ENCODE measurements at regions not wholly inside any gene's neighbourhood (a gene's known extent, or its start where the extent isn't known, plus 50 kb on each side); places are given as distances from the start of the nearest gene placed in this dataset.

DNA sequence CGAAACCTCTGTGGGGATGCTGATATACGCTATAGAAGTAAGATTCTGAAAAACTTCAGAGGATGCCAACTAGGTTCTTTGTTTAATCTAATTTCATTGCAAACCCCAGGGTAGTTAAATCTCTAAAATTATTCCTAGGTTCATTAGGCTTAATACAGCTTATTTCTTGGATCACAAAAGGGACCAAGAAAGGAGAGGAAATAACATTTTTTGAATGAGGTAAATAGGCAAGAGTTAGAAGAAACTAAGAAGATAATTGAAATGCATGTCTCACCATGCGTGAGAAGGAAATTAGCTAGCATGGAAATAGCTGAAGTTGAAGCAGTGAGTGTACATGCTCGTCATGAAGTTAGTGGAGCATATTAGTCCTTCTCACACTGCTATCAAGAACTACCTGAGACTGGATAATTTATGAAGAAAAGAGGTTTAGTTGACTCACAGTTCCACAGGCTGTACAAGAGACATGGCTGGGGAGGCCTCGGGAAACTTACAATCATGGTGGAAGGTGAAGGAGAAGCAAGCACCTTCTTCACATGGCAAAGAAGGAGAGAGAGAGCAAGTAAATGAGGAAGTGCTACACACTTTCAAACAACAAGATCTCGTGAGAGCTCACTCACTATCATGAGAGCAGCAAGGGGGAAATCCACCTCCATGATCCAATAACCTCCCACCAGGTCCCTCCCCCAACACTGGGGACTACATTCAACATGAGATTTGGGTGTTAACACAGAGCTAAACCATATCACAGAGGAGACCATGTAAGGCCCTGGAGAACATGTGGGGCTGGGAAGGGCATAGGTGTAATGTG lies 125.1 kb upstream of the OSMR start:
- intact Hi-C loops (cut with micrococcal nuclease) = no loop called here
- Mint-ChIP-seq H3K4me1 (no peaks in the 10 kb centered on the region), H3K27me3 (ENCODE audit: low read depth in 3 of 3) (peaks cover 2 to 3% (median 3%) of the 10 kb centered on the region in 3 donors), H3K4me3 (no peak overlapping the region), H3K9me3 (peaks cover 0 to 2% (median 0%) of the 10 kb centered on the region in 7 donors), H3K36me3 (no peaks in the 10 kb centered on the region), H3K27ac (no peak overlapping the region)
- Histone ChIP-seq H3K4me3 (replicated peaks in 1 of 3; ENCODE audit: low read depth in 2 of 3, low read length in 3 of 3) (no peak overlapping the region), H3K36me3 (replicated peaks in 1 of 2; ENCODE audit: control insufficient read depth in 1 of 2, insufficient read depth in 2 of 2, low read length in 2 of 2) (no peaks in the 10 kb centered on the region), H3K79me2 (ENCODE audit: insufficient read depth, low read length) (no peaks in the 10 kb centered on the region), H4K20me1 (ENCODE audit: insufficient read depth, low read length) (no peaks in the 10 kb centered on the region), H3K9ac (ENCODE audit: insufficient read depth, low read length, poor library complexity, severe bottlenecking) (no peak overlapping the region), H2AFZ (ENCODE audit: insufficient read depth, low read depth, low read length, poor library complexity, severe bottlenecking) (no peak overlapping the region), H3K27ac (ENCODE audit: low read depth in 1 of 2, low read length in 2 of 2) (no peak overlapping the region), H3K27me3 (ENCODE audit: control insufficient read depth in 2 of 2, insufficient read depth in 2 of 2, low read length in 2 of 2) (no peaks in the 10 kb centered on the region), H3K4me2 (replicated peaks; ENCODE audit: extremely low read depth, low read length, poor library complexity, severe bottlenecking) (no peak overlapping the region), H3K9me3 (replicated peaks in 1 of 2; ENCODE audit: control insufficient read depth in 1 of 2, insufficient read depth in 1 of 2, low read length in 2 of 2) (no peaks in the 10 kb centered on the region), H3K4me1 (ENCODE audit: control insufficient read depth in 1 of 2, insufficient read depth in 2 of 2, low read length in 2 of 2) (no peaks in the 10 kb centered on the region)
- no CpG with 5 or more reads among the region's 6 CpGs for WGBS (ENCODE audit: insufficient coverage)
- no peak for TF ChIP-seq CTCF (IDR thresholded peaks at IDR 0.05)
- no peak for DNase-seq

GRCh38 chr5:38722918-38723317 lies 122.9 kb upstream of the OSMR start:
- Histone ChIP-seq H3K4me1 (ENCODE audit: control insufficient read depth in 1 of 2, insufficient read depth in 2 of 2, low read length in 2 of 2) (no peaks in the 10 kb centered on the region), H3K9me3 (replicated peaks in 1 of 2; ENCODE audit: control insufficient read depth in 1 of 2, insufficient read depth in 1 of 2, low read length in 2 of 2) (no peaks in the 10 kb centered on the region), H3K27me3 (ENCODE audit: control insufficient read depth in 2 of 2, insufficient read depth in 2 of 2, low read length in 2 of 2) (no peaks in the 10 kb centered on the region), H2AFZ (ENCODE audit: insufficient read depth, low read depth, low read length, poor library complexity, severe bottlenecking) (no peak overlapping the region), H3K9ac (ENCODE audit: insufficient read depth, low read length, poor library complexity, severe bottlenecking) (no peak overlapping the region), H3K79me2 (ENCODE audit: insufficient read depth, low read length) (no peaks in the 10 kb centered on the region), H3K4me3 (replicated peaks in 1 of 3; ENCODE audit: low read depth in 2 of 3, low read length in 3 of 3) (no peak overlapping the region), H3K27ac (ENCODE audit: low read depth in 1 of 2, low read length in 2 of 2) (no peak overlapping the region), H3K36me3 (replicated peaks in 1 of 2; ENCODE audit: control insufficient read depth in 1 of 2, insufficient read depth in 2 of 2, low read length in 2 of 2) (no peaks in the 10 kb centered on the region), H4K20me1 (ENCODE audit: insufficient read depth, low read length) (no peaks in the 10 kb centered on the region), H3K4me2 (replicated peaks; ENCODE audit: extremely low read depth, low read length, poor library complexity, severe bottlenecking) (no peak overlapping the region)
- Mint-ChIP-seq H3K9me3 (peaks cover 0 to 5% (median 1%) of the 10 kb centered on the region in 7 donors), H3K36me3 (no peaks in the 10 kb centered on the region), H3K27ac (no peak overlapping the region), H3K27me3 (ENCODE audit: low read depth in 3 of 3) (peaks cover 2 to 3% (median 3%) of the 10 kb centered on the region in 3 donors), H3K4me3 (no peak overlapping the region), H3K4me1 (no peaks in the 10 kb centered on the region)
- no peak for TF ChIP-seq CTCF (IDR thresholded peaks at IDR 0.05)
- intact Hi-C loops (cut with micrococcal nuclease) = no loop called here
- DNase-seq = no peak
- WGBS (ENCODE audit: insufficient coverage) = 94% methylated on average over 4 of the region's 5 CpGs

Measured in CD14-positive monocyte (primary cell).